HEK293T (cell line): ENCODE measurements at regions not wholly inside any gene's neighbourhood (a gene's known extent, or its start where the extent isn't known, plus 50 kb on each side); places are given as distances from the start of the nearest gene placed in this dataset.

Source experiments
- CTCF ChIA-PET: fragments of 350-600 bp; formaldehyde crosslinking; extraction: SDS; loops from one replicate; lab custom pipeline; 2021; ENCODE audit warnings: antibody characterized with exemption, inconsistent platforms; lab: Yijun Ruan, JAX
- POLR2A ChIA-PET: fragments of 350-600 bp; formaldehyde crosslinking; extraction: SDS; loops from one replicate; lab custom pipeline; 2020; ENCODE audit warnings: antibody characterized with exemption, inconsistent platforms; lab: Yijun Ruan, JAX
- DNase-seq: peaks from one replicate; pipeline ENCODE4 v3.0.0; 2012; ENCODE audit warnings: mixed read lengths; ENCODE audit errors: extremely low spot score
- ARNT ChIP-seq: fragments of 450-650 bp; IDR thresholded peaks from 2 replicates; pipeline ENCODE4 v1.6.1; 2017; ENCODE audit warnings: mild to moderate bottlenecking
- BHLHE40 ChIP-seq: fragments of 450-650 bp; IDR thresholded peaks from 2 replicates; pipeline ENCODE4 v1.6.1; 2016; ENCODE audit warnings: mild to moderate bottlenecking, moderate library complexity, borderline replicate concordance
- CTBP1 ChIP-seq: fragments of 450-650 bp; IDR thresholded peaks from 2 replicates; pipeline ENCODE4 v1.6.1; 2016; ENCODE audit warnings: borderline replicate concordance
- ELF4 ChIP-seq: fragments of 450-650 bp; IDR thresholded peaks from 2 replicates; pipeline ENCODE4 v1.6.1; 2017; ENCODE audit warnings: antibody characterized with exemption
- FOXA1 ChIP-seq: fragments of 450-650 bp; IDR thresholded peaks from 2 replicates; pipeline ENCODE4 v1.6.1; 2016; ENCODE audit warnings: mild to moderate bottlenecking
- FOXK2 ChIP-seq: fragments of 450-650 bp; IDR thresholded peaks from 2 replicates; pipeline ENCODE4 v1.6.1; 2016; ENCODE audit warnings: mild to moderate bottlenecking
- FOXM1 ChIP-seq: fragments of 450-650 bp; IDR thresholded peaks from 2 replicates; pipeline ENCODE4 v1.6.1; 2017; ENCODE audit warnings: mild to moderate bottlenecking, borderline replicate concordance
- HDGF ChIP-seq: fragments of 450-650 bp; IDR thresholded peaks from 2 replicates; pipeline ENCODE4 v1.6.1; 2017; ENCODE audit warnings: antibody characterized with exemption, borderline replicate concordance
- L3MBTL2 ChIP-seq: fragments of 450-650 bp; conservative IDR thresholded peaks from 2 replicates; pipeline ENCODE4 v1.6.1; 2016; ENCODE audit warnings: mild to moderate bottlenecking
- LEF1 ChIP-seq: fragments of 450-650 bp; IDR thresholded peaks from 2 replicates; pipeline ENCODE4 v1.6.1; 2017; ENCODE audit warnings: mild to moderate bottlenecking, borderline replicate concordance
- NFRKB ChIP-seq: fragments of 450-650 bp; IDR thresholded peaks from 2 replicates; pipeline ENCODE4 v1.6.1; 2016; ENCODE audit warnings: mild to moderate bottlenecking, moderate library complexity
- SP1 ChIP-seq: fragments of 450-650 bp; IDR thresholded peaks from 2 replicates; pipeline ENCODE4 v1.6.1; 2017
- SUZ12 ChIP-seq: fragments of 450-650 bp; IDR thresholded peaks from 2 replicates; pipeline ENCODE4 v1.6.1; 2016; ENCODE audit warnings: mild to moderate bottlenecking
- TARDBP ChIP-seq: fragments of 450-650 bp; IDR thresholded peaks from 2 replicates; pipeline ENCODE4 v1.6.1; 2016
- ZNF384 ChIP-seq: fragments of 450-650 bp; IDR thresholded peaks from 2 replicates; pipeline ENCODE4 v1.6.1; 2016
- TF ChIP-seq, protein P1 (sequence below): fragments of 450-650 bp; IDR thresholded peaks from 2 replicates; pipeline ENCODE4 v1.6.1; 2016

DNA sequence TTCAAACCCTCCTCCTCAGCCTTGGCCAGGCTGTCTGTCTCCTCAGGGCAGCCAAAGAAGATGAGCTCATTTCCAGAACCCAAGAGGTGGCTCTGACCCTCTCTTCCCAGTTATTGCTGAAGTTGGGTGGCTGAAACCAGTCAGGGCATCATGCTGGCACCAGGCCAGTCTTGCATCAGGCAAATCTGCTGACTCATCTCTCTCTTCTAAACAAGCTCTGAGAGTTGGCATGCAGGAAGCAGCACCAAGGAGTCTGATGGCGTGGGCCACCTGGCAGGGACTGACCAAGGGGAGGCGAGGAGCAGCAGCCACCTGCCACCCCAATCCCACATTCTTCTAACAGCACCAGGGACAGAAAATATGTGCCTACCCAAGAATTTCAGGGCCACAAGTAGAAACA lies 104.8 kb upstream of the ATP1A1 start:
- CTCF ChIA-PET = no interaction called here
- TF ChIP-seq BHLHE40 = no peak
- no peak for TF ChIP-seq FOXM1
- no peak for TF ChIP-seq SUZ12
- TF ChIP-seq LEF1 = no peak
- TF ChIP-seq L3MBTL2 = no peak
- TF ChIP-seq HDGF = no peak
- POLR2A ChIA-PET = no interaction called here
- no peak for DNase-seq

DNA sequence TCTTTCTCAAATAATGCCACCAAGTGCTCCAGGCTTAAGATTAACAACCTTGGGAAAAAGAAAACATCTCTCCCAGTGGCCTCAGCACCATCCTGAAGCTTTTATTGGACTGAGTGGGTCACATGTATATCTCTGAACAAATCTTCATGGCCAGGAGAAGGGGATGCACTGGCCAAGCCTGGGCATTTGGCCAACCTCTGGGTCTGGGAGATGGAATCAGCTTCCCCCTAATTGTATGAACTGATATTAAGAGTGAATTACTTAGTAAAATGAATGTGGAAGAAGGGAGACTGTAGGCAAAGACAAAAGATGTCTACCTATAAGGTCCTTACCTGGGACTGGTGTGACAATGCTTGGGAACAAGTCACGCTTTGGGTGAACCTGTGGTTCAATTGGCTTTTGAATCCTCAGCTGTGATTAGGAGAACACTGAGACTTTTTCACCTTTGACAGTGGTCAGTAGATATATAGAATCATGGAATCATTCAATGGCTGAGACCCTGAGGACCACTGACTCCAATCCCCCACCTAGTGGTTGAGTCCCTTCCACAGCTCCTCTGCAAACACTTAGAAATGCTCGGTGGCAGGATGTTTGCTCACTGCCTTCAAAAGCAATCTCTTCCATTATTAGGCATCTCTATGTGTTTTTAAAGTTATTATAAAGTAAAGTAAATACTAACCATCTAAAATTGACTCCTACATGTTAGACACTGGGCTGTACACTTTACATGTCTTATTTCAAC lies 102.6 kb upstream of the ATP1A1 start:
- no peak for DNase-seq

DNA sequence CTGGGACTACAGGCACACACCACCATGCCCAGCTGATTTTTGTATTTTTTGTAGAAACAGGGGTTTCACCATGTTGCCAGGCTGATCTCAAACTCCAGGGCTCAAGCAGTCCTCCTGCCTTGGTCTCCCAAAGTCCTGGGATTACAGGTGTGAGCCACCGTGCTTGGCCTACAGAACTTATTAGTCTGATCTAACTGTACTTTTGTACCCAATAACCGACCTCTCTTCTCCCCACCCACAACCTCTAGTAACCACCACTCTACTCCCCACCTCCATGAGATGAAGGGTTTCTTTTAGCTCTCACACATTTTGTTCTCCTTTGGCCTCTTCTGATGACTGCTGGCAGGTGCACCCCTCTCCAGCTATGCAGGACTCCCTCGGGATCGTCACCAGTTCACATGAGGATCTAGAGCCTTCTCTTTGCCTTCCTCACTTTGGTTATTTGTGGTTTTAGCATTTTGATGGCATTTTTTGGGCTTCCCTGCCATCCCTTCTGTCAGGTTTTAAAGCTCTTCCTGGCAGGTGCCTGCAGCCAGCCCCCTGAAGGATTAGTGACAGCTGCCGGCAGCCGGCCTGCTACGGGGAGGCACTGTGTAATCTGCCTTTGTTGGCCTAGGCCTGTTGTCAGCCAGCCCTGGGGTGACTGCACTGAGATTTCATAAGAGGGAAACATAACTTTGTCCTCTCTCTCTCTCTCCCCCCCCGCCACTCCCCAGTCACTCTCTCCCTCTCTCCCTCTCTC lies 99.8 kb upstream of the ATP1A1 start:
- no peak for DNase-seq
- CTCF ChIA-PET = no interaction called here
- POLR2A ChIA-PET = no interaction called here
- no peak for TF ChIP-seq FOXA1
- TF ChIP-seq HDGF = no peak
- TF ChIP-seq FOXK2 = no peak
- no peak for TF ChIP-seq BHLHE40
- TF ChIP-seq ARNT = no peak
- no peak for TF ChIP-seq ZNF384
- no peak for TF ChIP-seq ELF4
- TF ChIP-seq, protein P1, sequence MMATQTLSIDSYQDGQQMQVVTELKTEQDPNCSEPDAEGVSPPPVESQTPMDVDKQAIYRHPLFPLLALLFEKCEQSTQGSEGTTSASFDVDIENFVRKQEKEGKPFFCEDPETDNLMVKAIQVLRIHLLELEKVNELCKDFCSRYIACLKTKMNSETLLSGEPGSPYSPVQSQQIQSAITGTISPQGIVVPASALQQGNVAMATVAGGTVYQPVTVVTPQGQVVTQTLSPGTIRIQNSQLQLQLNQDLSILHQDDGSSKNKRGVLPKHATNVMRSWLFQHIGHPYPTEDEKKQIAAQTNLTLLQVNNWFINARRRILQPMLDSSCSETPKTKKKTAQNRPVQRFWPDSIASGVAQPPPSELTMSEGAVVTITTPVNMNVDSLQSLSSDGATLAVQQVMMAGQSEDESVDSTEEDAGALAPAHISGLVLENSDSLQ = no peak
- no peak for TF ChIP-seq L3MBTL2
- no peak for TF ChIP-seq FOXM1
- TF ChIP-seq SP1 = no peak
- TF ChIP-seq NFRKB = no peak
- no peak for TF ChIP-seq SUZ12

More for the DNA sequence above, 102.6 kb upstream of the ATP1A1 start:
- CTCF ChIA-PET = no interaction called here
- POLR2A ChIA-PET = no interaction called here
- no peak for TF ChIP-seq TARDBP
- TF ChIP-seq ELF4 = no peak
- no peak for TF ChIP-seq LEF1
- TF ChIP-seq FOXA1 = no peak
- TF ChIP-seq BHLHE40 = no peak
- no peak for TF ChIP-seq NFRKB
- TF ChIP-seq FOXM1 = no peak
- no peak for TF ChIP-seq SUZ12

DNA sequence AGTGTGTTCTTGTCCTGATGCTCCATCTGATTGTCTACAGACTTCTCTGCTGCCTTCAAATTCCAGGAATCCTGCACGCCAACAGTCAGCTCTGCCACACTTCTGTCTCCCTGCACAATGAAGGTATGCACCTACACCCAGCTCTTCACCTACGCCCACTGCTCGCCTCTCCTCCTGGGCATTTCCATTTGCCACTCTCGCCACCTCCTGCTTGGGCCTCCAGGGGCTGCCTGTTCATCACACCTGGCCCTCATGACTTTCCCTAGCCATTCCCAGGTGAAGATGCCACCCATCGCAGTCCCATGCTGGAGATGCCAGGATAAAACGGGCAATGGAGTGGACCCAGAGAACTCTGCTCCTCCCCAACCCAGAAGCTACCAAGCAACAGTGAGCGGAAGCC lies 96.5 kb upstream of the ATP1A1 start:
- ChIA-PET CTCF (no interaction called here), POLR2A (no interaction called here)
- DNase-seq = no peak
- no peak for TF ChIP-seq FOXK2
- TF ChIP-seq FOXA1 = no peak
- TF ChIP-seq LEF1 = no peak
- no peak for TF ChIP-seq SP1
- no peak for TF ChIP-seq FOXM1
- no peak for TF ChIP-seq HDGF
- TF ChIP-seq SUZ12 = no peak
- no peak for TF ChIP-seq L3MBTL2
- no peak for TF ChIP-seq ZNF384
- TF ChIP-seq, protein P1 = no peak
- TF ChIP-seq TARDBP = no peak
- no peak for TF ChIP-seq NFRKB
- no peak for TF ChIP-seq CTBP1
- no peak for TF ChIP-seq ARNT
- TF ChIP-seq BHLHE40 = no peak
- no peak for TF ChIP-seq ELF4

DNA sequence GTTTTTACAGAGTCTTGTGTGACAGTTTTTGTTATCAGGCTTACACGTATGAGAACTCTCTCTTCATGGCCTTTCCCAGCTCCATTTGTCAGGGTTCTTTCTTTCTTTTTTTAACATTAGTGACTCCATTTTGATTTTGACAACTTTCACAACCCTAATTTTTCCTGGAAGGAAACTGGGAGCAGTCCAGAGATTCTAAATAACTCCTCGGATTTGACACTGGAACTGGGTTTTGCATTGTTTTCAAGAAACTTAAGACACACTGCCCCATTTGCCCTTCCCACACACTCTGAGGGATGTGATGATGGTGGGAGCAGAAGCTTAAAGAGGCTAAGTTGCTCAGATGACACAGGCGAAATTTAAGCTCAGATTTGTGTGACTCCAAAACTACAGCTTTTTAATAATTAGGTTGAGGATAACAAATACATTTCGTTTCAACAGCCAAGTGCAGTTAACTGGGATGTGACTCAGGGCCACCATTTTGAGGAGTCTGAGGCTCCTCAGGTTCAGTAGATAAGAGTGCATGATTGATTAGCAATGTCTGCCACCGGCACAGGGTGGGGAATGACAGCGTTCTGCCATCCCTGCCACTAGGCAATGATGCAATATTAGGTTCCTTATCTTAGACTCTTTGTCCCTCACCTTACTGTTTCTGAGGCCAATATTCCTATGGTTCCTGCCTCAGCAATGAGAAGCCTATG lies 95.1 kb upstream of the ATP1A1 start:
- CTCF ChIA-PET = no interaction called here
- no peak for DNase-seq
- TF ChIP-seq ELF4 (no peak), FOXK2 (no peak), SP1 (no peak), FOXM1 (no peak)
- POLR2A ChIA-PET = no interaction called here

DNA sequence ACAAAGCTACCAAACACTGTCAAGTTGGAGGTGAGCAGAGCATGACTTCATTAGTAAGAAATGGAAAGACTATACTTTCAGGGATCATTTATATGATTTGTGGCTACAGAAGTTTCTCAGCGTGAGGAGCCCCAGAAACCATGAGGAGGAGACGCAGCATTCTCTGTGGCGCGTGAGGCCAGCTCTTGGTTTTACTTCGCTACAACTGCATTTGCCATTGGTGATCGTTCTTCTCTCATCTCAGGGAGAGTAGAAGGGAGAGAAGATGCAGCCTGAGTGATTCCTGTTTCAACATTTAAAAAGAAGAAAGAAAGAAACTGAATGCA lies 94.5 kb upstream of the ATP1A1 start:
- ChIA-PET CTCF (no interaction called here), POLR2A (no interaction called here)
- TF ChIP-seq ZNF384 = no peak
- TF ChIP-seq ARNT = no peak
- no peak for TF ChIP-seq BHLHE40
- TF ChIP-seq FOXK2 = no peak
- no peak for DNase-seq

DNA sequence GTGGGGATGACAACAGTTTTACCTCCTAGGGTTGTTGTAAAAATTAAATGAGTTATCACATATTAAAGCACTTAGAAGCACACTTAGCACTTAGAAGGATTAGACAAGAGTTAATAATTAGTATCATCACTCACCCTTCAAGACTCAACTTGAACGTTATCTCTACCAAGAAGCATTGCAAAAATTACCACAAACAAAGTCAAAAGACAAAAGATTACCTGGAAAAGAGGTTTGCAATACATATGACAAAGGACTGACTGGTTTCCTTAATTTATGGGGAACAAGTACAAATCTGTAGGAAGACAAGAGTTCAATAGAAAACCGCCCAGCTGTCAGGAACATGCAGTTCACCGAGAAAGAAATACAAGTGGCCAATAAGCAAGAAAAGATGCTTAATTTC lies 93.3 kb upstream of the ATP1A1 start:
- ChIA-PET POLR2A (no interaction called here), CTCF (no interaction called here)
- no peak for DNase-seq
- no peak for TF ChIP-seq NFRKB
- TF ChIP-seq L3MBTL2 = no peak
- TF ChIP-seq FOXK2 = no peak
- TF ChIP-seq ZNF384 = no peak
- no peak for TF ChIP-seq SUZ12
- no peak for TF ChIP-seq CTBP1
- TF ChIP-seq TARDBP = no peak
- no peak for TF ChIP-seq SP1
- TF ChIP-seq, protein P1 = no peak
- no peak for TF ChIP-seq LEF1
- TF ChIP-seq FOXA1 = no peak
- TF ChIP-seq ELF4 = no peak
- TF ChIP-seq FOXM1 = no peak
